ENCODE measurements at regions not wholly inside any gene's neighbourhood (a gene's known extent, or its start where the extent isn't known, plus 50 kb on each side); places are given as distances from the start of the nearest gene placed in this dataset.
"Not testable (repeated sequence)": the region's sequence is repeated elsewhere in the genome, so short reads cannot be mapped to it uniquely, and the experiment has no call there.

DNA sequence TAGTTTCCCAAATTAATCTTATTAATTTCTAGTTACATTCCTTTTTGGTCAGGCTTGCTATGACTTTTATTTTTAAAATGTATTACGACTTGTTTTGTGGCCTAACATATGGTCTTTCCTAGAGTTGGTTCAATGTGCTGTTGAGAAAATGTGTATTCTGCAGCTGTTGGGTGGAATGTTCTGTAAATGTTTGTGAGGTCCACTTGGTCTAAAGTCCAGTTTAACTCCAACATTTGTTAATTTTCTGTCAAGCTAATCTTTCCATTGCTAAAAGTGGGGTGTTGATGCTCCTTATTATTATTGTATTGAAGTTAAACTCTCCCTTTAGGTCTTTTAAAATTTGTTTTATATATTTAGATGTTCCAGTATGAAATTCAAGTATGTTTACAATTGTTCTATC, 1010.8 kb upstream of the EDIL3 start:
- in situ Hi-C loops (cut with MboI; ENCODE audit: low pct_unique_long_range_greater_than_20kb, low sequenced_read_pairs, unreplicated experiment), result no loop called here
- TF ChIP-seq, protein P1, sequence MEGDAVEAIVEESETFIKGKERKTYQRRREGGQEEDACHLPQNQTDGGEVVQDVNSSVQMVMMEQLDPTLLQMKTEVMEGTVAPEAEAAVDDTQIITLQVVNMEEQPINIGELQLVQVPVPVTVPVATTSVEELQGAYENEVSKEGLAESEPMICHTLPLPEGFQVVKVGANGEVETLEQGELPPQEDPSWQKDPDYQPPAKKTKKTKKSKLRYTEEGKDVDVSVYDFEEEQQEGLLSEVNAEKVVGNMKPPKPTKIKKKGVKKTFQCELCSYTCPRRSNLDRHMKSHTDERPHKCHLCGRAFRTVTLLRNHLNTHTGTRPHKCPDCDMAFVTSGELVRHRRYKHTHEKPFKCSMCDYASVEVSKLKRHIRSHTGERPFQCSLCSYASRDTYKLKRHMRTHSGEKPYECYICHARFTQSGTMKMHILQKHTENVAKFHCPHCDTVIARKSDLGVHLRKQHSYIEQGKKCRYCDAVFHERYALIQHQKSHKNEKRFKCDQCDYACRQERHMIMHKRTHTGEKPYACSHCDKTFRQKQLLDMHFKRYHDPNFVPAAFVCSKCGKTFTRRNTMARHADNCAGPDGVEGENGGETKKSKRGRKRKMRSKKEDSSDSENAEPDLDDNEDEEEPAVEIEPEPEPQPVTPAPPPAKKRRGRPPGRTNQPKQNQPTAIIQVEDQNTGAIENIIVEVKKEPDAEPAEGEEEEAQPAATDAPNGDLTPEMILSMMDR (IDR thresholded peaks at IDR 0.05; ENCODE audit: extremely low read depth, insufficient read depth, missing control alignments), result no peak
- DNase-seq (ENCODE audit: low spot score), result no peak

DNA sequence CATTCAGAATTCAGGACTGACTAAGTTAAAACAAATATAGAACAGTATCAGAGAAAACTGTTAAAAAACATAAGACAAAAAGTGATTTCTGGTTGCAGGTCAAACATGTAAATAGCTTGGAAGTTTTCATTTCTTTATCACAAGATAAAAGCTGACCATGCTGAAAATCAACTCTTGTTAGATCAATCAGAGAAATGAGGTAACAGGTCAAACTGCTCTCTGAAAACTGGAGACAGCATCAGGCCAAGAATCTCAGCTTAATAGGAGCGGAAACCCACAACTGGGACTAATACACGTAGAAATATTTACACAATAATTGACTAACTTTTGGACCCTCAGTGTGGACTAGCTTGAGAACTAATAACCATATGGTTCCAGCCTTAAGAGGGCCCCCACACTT, 1012.8 kb upstream of the EDIL3 start:
- DNase-seq (ENCODE audit: low spot score), result no peak
- TF ChIP-seq, protein P1 (IDR thresholded peaks at IDR 0.05; ENCODE audit: extremely low read depth, insufficient read depth, missing control alignments), result no peak
- in situ Hi-C loops (cut with MboI; ENCODE audit: low pct_unique_long_range_greater_than_20kb, low sequenced_read_pairs, unreplicated experiment), result no loop called here

DNA sequence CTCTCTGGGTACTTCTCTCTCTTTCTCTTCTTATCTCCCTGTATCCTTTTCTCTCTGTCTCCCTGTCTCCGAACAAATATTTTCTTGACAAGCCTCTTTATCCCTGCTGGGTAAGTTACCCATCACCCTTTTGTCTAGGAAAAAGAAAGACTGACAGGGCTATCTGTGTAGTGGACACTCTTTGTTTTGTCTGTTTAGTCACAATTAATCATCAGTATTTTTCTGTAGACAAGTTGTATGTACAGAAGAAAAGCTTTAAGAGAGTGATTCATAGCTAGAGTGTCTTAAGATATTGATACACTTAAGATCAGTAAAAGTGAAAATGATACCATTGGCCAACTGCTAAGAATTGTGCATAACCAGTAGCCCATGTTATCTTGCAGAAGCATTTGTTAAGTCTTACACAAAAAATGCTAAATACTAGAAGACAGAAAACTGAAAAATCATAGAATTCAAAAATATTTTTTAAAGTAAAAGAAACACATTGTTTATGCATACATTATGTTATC, 1043.8 kb upstream of the EDIL3 start:
- TF ChIP-seq, protein P1 (IDR thresholded peaks at IDR 0.05; ENCODE audit: extremely low read depth, insufficient read depth, missing control alignments), result no peak
- no peak for DNase-seq (ENCODE audit: low spot score)

DNA sequence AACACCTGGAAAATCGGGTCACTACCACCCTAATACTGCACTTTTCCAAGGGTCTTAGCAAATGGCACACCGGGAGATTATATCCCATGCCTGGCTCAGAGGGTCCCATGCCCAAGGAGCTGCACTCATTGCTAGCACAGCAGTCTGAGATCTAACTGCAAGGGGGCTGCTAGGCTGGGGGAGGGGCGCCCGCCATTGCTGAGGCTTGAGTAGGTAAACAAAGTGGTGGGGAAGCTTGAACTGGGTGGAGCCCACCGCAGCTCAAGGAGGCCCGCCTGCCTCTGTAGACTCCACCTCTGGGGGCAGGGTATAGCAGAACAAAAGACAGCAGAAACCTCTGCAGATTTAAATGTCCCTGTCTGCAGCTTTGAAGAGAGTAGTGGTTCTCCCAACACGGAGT, 1047.0 kb upstream of the EDIL3 start:
- in situ Hi-C loops (cut with MboI; ENCODE audit: low pct_unique_long_range_greater_than_20kb, low sequenced_read_pairs, unreplicated experiment); DNase-seq (ENCODE audit: low spot score): not testable (repeated sequence)

More for the DNA sequence above, 1043.8 kb upstream of the EDIL3 start:
- in situ Hi-C loops (cut with MboI; ENCODE audit: low pct_unique_long_range_greater_than_20kb, low sequenced_read_pairs, unreplicated experiment), result no loop called here

DNA sequence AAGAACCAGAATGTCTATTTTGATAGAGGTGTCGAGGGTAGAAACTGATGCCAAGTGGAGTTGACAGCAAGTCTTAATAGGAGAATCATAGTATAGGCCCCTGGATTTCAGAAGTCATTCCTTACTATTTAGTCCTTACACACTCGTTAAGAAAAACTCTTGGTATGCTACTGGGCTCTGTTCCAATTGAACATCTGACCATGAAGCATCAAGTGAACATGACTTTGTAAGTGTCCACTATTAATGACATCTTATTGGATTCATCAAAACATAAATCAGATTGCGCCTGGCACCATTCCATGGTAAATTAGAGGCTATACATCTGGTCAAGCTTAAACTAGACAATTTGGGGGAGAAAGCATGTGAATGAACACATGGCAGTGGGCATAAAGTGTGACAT, 1056.5 kb upstream of the EDIL3 start:
- TF ChIP-seq, protein P1 (IDR thresholded peaks at IDR 0.05; ENCODE audit: extremely low read depth, insufficient read depth, missing control alignments), result no peak
- in situ Hi-C loops (cut with MboI; ENCODE audit: low pct_unique_long_range_greater_than_20kb, low sequenced_read_pairs, unreplicated experiment), result no loop called here

DNA sequence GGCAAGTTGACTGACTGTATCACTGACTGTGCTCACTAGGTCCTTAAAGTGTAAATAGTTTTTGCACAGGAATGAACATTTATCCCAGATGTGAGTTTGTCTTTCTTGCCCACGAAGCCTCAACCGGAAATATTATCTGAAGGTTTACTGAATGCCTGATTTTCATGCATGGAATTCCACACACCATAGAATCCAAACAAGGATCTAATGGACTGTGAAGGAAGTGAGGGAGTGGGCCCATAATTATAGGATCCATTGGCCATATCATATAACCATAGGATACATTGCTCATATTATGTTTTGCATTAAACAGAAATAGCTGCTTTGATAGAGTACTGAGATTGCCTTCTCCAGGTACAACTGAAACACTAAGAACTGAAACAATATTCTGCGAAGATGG, 1057.2 kb upstream of the EDIL3 start:
- no peak for DNase-seq (ENCODE audit: low spot score)
- in situ Hi-C loops (cut with MboI; ENCODE audit: low pct_unique_long_range_greater_than_20kb, low sequenced_read_pairs, unreplicated experiment), result no loop called here
- TF ChIP-seq, protein P1 (IDR thresholded peaks at IDR 0.05; ENCODE audit: extremely low read depth, insufficient read depth, missing control alignments), result no peak

More for the DNA sequence above, 1056.5 kb upstream of the EDIL3 start:
- no peak for DNase-seq (ENCODE audit: low spot score)

DNA sequence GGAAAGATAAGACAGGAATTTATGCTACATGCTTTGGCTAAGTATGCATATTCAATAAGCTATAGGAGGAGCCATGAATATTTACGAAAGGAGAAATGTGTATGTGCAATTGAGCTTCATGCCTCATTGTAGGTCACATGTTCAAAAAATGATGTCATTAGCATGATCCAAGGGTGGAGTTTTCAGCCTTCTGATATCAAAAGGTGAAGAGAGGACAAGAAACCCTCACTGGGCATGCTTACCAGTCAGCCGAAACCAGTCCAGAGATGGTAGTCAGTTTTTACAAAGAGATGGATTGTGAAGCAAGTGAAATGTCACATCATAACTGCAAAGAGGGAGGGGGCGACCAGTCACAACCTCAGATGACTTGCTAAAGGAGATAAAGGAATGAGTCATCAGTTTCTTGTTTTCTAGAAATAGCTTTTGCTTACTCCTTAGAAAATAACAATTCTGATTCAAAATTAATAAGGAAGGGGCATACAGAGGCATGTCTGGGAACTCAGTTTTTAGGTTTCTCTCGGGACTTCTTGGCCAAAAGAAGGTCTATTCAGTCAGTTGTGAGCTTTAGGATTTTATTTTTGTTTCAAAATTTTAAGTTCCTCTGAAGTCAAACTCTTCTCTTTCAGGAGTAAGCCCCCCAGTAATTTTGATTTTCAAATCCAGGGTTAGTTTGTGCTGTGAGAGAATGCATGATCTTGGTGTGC, 1067.8 kb upstream of the EDIL3 start:
- peak; percentile 3 for DNase-seq (ENCODE audit: low spot score)
- TF ChIP-seq, protein P1 (IDR thresholded peaks at IDR 0.05; ENCODE audit: extremely low read depth, insufficient read depth, missing control alignments), result no peak
- in situ Hi-C loops (cut with MboI; ENCODE audit: low pct_unique_long_range_greater_than_20kb, low sequenced_read_pairs, unreplicated experiment), result no loop called here
